NAMALWA (cell line): ENCODE measurements at regions not wholly inside any gene's neighbourhood (a gene's known extent, or its start where the extent isn't known, plus 50 kb on each side); places are given as distances from the start of the nearest gene placed in this dataset.

Source experiments
- DNase-seq: peaks from one replicate; pipeline ENCODE4 v3.0.0-alpha.2; 2015; ENCODE audit warnings: low spot score

GRCh38 chr12:108037960-108038359, 91.1 kb upstream of the WSCD2 start:
- DNase-seq: no peak

GRCh38 chr12:108039794-108040193, 89.3 kb upstream of the WSCD2 start:
- no peak for DNase-seq

- no peak for DNase-seq
These were observed 88.1 kb upstream of the WSCD2 start for GRCh38 chr12:108040947-108041346.

GRCh38 chr12:108043286-108043685, 85.8 kb upstream of the WSCD2 start:
- no peak for DNase-seq

- no peak for DNase-seq
These were observed 85.1 kb upstream of the WSCD2 start for GRCh38 chr12:108043750-108044533.

GRCh38 chr12:108046135-108046534, 83.0 kb upstream of the WSCD2 start:
- DNase-seq: no peak

GRCh38 chr12:108046650-108047049, 82.4 kb upstream of the WSCD2 start:
- DNase-seq: no peak

- DNase-seq: no peak
These were observed 82.0 kb upstream of the WSCD2 start for GRCh38 chr12:108047071-108047550.

- DNase-seq: no peak
These were observed 80.4 kb upstream of the WSCD2 start for GRCh38 chr12:108048686-108049085.

- DNase-seq: no peak
These were observed 78.4 kb upstream of the WSCD2 start for GRCh38 chr12:108050696-108051095.

GRCh38 chr12:108052260-108052659, 76.8 kb upstream of the WSCD2 start:
- no peak for DNase-seq

- DNase-seq: no peak
These were observed 75.6 kb upstream of the WSCD2 start for GRCh38 chr12:108053512-108053911.

- DNase-seq: no peak
These were observed 74.6 kb upstream of the WSCD2 start for GRCh38 chr12:108054496-108054895.

- no peak for DNase-seq
These were observed 73.9 kb upstream of the WSCD2 start for GRCh38 chr12:108055141-108055540.

- no peak for DNase-seq
These were observed 69.0 kb upstream of the WSCD2 start for GRCh38 chr12:108060067-108060466.

- no peak for DNase-seq
These were observed 68.2 kb upstream of the WSCD2 start for GRCh38 chr12:108060903-108061302.

- DNase-seq: peak; percentile 60
These were observed 65.9 kb upstream of the WSCD2 start for GRCh38 chr12:108063192-108063591.

- no peak for DNase-seq
These were observed 64.0 kb upstream of the WSCD2 start for GRCh38 chr12:108065069-108065468.

GRCh38 chr12:108066583-108067577, 62.2 kb upstream of the WSCD2 start:
- no peak for DNase-seq

- DNase-seq: no peak
These were observed 59.4 kb upstream of the WSCD2 start for GRCh38 chr12:108069651-108070165.

GRCh38 chr12:108075561-108075960, 53.5 kb upstream of the WSCD2 start:
- DNase-seq: no peak

- no peak for DNase-seq
These were observed 52.5 kb upstream of the WSCD2 start for GRCh38 chr12:108076556-108076955.

GRCh38 chr12:108078428-108078827, 50.7 kb upstream of the WSCD2 start:
- DNase-seq: no peak
